ENCODE measurements at regions not wholly inside any gene's neighbourhood (a gene's known extent, or its start where the extent isn't known, plus 50 kb on each side); places are given as distances from the start of the nearest gene placed in this dataset.

DNA sequence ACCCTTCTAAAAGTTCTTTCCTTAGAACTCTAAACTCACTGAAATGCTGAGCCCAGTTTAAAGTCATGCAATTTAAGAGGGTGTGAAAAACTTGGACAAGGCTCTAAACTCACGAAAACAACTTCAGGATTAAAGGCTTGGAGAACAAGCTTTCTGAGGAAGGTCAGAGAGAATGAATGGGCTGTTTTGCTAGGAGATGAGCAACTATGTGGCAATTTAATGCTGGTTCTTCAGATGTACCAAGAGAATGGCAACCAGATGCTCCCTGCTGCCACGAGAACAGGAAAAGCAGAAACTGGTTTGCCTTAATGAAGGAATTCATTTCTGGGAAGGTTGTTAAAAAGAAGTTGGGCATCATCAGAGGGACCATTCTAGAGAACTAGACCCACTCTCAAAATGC is 77.8 kb upstream of the PMAIP1 start:
- Histone ChIP-seq H3K4me1 (ENCODE audit: insufficient read depth) (peaks cover 32% of the 10 kb centered on the region), H2AFZ (no peak overlapping the region), H3K79me2 (ENCODE audit: insufficient read depth) (no peaks in the 10 kb centered on the region), H3K27me3 (replicated peaks; ENCODE audit: insufficient read depth) (no peaks in the 10 kb centered on the region), H3K4me3 (no peak overlapping the region), H3K9me2 (ENCODE audit: insufficient read depth) (no peaks in the 10 kb centered on the region), H3F3A (ENCODE audit: insufficient read depth) (peaks cover 19% of the 10 kb centered on the region; the same call in 1 of the 2 replicates), H3K9ac (peak overlapping the region; percentile 37), H4K20me1 (ENCODE audit: insufficient read depth) (no peaks in the 10 kb centered on the region), H3K27ac (peak overlapping the region; percentile 46), H3K4me2 (ENCODE audit: unreplicated experiment) (peak overlapping the region; percentile 36), H3K36me3 (ENCODE audit: low read depth) (no peaks in the 10 kb centered on the region), H3K9me3 (ENCODE audit: low read depth) (no peaks in the 10 kb centered on the region)
- TF ChIP-seq EZH2 (IDR thresholded peaks at IDR 0.05; ENCODE audit: insufficient read depth, poor library complexity, severe bottlenecking) (no peak), EZH2phosphoT487 (IDR thresholded peaks at IDR 0.05; ENCODE audit: insufficient read depth, low read depth) (no peak)
- peak; percentile 80 for DNase-seq
- 2 to 3% methylated on average over 2 of the region's 2 CpGs for WGBS, 2 experiments (ENCODE audit: low coverage in 1 of 2, low lambda C conversion rate in 2 of 2, missing lambda C conversion rate in 2 of 2)
- in situ Hi-C loops (cut with MboI): loop anchor here (10.0 to 25.0 kb wide), 3 partner anchors 187 to 585 kb away; no protein-coding TSS in a partner anchor

DNA sequence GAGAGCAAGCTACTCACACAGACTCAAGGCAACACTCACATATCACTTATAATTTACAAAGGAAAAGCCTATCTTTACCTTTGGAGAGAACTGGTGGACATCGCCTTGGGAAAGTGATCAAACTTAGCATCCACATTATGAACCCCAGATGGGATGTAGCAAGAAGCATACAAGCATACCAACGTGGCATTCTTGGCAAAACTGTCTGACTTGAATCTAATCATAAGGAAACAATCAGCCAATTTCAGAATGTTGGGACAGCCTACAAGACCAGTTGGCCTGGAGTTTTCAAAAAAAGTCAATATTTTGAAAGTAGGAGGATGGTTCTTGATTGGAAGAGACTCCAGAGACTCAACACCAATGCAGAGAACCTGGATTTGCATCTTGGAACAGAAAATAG is 79.1 kb upstream of the PMAIP1 start:
- H3K27me3 ChIP-seq (replicated peaks; ENCODE audit: insufficient read depth): no peaks in the 10 kb centered on the region
- peak; percentile 82 for DNase-seq
- no peaks in the 10 kb centered on the region for H3K9me3 ChIP-seq (ENCODE audit: low read depth)
- in situ Hi-C loops (cut with MboI): loop anchor here (10.0 to 25.0 kb wide), 3 partner anchors 186 to 583 kb away; no protein-coding TSS in a partner anchor
- H3K9ac ChIP-seq: no peak overlapping the region
- 0 out of 2 replicates have a peak overlapping the region, but pooled peaks have one; percentile 6 for H2AFZ ChIP-seq
- no peak for TF ChIP-seq EZH2phosphoT487 (IDR thresholded peaks at IDR 0.05; ENCODE audit: insufficient read depth, low read depth)
- no peak for TF ChIP-seq EZH2 (IDR thresholded peaks at IDR 0.05; ENCODE audit: insufficient read depth, poor library complexity, severe bottlenecking)
- H3K4me2 ChIP-seq (ENCODE audit: unreplicated experiment): peak overlapping the region; percentile 24
- H3F3A ChIP-seq (ENCODE audit: insufficient read depth): peaks cover 19% of the 10 kb centered on the region; the same call in 1 of the 2 replicates
- peaks cover 33% of the 10 kb centered on the region for H3K4me1 ChIP-seq (ENCODE audit: insufficient read depth)
- no peak overlapping the region for H3K4me3 ChIP-seq
- H3K27ac ChIP-seq: no peak overlapping the region
- no peaks in the 10 kb centered on the region for H3K79me2 ChIP-seq (ENCODE audit: insufficient read depth)
- no peaks in the 10 kb centered on the region for H3K36me3 ChIP-seq (ENCODE audit: low read depth)
- no peaks in the 10 kb centered on the region for H3K9me2 ChIP-seq (ENCODE audit: insufficient read depth)
- 12 to 14% methylated on average over 2 of the region's 2 CpGs for WGBS, 2 experiments (ENCODE audit: low coverage in 1 of 2, low lambda C conversion rate in 2 of 2, missing lambda C conversion rate in 2 of 2)
- no peaks in the 10 kb centered on the region for H4K20me1 ChIP-seq (ENCODE audit: insufficient read depth)

DNA sequence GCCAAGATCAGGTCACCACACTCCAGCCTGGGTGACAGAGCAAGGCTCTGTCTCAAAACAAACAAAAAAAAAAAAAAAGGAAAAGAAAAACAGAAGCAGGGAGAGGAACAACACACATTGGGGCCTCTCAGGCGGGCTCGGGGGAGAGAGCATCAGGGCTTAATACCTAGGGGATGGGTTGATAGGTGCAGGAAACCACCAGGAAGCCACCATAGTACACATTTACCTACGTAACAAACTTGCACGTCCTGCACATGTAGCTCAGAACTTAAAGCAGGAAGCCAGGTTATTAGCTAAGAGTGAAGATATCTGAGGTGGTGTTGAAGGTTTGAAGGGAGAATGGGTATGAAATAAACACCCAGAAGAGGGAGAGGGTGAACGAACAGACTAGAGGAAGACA is 81.0 kb upstream of the PMAIP1 start:
- 96% methylated on average over 5 of the region's 5 CpGs for WGBS, 2 experiments (ENCODE audit: low coverage in 1 of 2, low lambda C conversion rate in 2 of 2, missing lambda C conversion rate in 2 of 2)
- Histone ChIP-seq H3K4me1 (ENCODE audit: insufficient read depth) (peaks cover 46% of the 10 kb centered on the region), H3K9me2 (ENCODE audit: insufficient read depth) (no peaks in the 10 kb centered on the region; the same call in 1 of the 2 replicates)

DNA sequence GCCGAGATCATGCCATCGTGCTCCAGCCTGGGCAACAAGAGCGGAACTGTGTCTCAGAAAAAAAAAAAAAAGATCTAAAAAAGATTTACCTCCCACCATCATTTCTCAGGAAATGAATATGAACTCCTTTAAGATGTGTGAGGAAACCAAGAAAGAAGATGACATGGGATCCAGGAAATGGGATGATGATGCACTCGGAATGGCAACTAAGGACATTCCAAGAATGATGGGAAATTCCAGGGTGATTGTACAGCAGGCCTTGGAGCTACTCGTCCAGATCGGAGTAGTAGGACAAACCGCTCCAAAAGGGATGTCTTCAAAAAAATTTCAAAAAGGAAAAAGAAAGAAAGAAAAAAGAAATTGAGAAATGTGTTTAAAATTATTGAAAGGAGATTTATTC is 84.9 kb upstream of the PMAIP1 start:
- in situ Hi-C loops (cut with MboI): loop anchor here (10.0 to 25.0 kb wide), 3 partner anchors 70 to 578 kb away; no protein-coding TSS in a partner anchor
- peak overlapping the region; percentile 56 for H3K9ac ChIP-seq
- peaks cover 14% of the 10 kb centered on the region for H3K4me1 ChIP-seq (ENCODE audit: insufficient read depth)
- H3K27ac ChIP-seq: peak overlapping the region; percentile 85
- WGBS, 2 experiments (ENCODE audit: low coverage in 1 of 2, low lambda C conversion rate in 2 of 2, missing lambda C conversion rate in 2 of 2): 6% methylated on average over 7 of the region's 7 CpGs
- peaks cover 18% of the 10 kb centered on the region; the same call in 1 of the 2 replicates for H3F3A ChIP-seq (ENCODE audit: insufficient read depth)
- no peaks in the 10 kb centered on the region for H3K36me3 ChIP-seq (ENCODE audit: low read depth)
- peak; percentile 91 for DNase-seq
- no peaks in the 10 kb centered on the region; the same call in 1 of the 2 replicates for H3K9me2 ChIP-seq (ENCODE audit: insufficient read depth)
- peak overlapping the region; percentile 36 for H3K4me3 ChIP-seq
- peak overlapping the region; percentile 78 for H2AFZ ChIP-seq
- H3K4me2 ChIP-seq (ENCODE audit: unreplicated experiment): peak overlapping the region; percentile 64
- H3K9me3 ChIP-seq (ENCODE audit: low read depth): no peaks in the 10 kb centered on the region
- H3K79me2 ChIP-seq (ENCODE audit: insufficient read depth): no peaks in the 10 kb centered on the region
- TF ChIP-seq EZH2phosphoT487 (IDR thresholded peaks at IDR 0.05; ENCODE audit: insufficient read depth, low read depth) (no peak), EZH2 (IDR thresholded peaks at IDR 0.05; ENCODE audit: insufficient read depth, poor library complexity, severe bottlenecking) (no peak)
- H3K27me3 ChIP-seq (replicated peaks; ENCODE audit: insufficient read depth): no peaks in the 10 kb centered on the region
- no peaks in the 10 kb centered on the region for H4K20me1 ChIP-seq (ENCODE audit: insufficient read depth)

More for the DNA sequence above, 81.0 kb upstream of the PMAIP1 start:
- Histone ChIP-seq H3F3A (ENCODE audit: insufficient read depth) (peaks cover 33% of the 10 kb centered on the region; the same call in 1 of the 2 replicates), H3K36me3 (ENCODE audit: low read depth) (no peaks in the 10 kb centered on the region), H3K4me2 (ENCODE audit: unreplicated experiment) (no peak overlapping the region), H3K9ac (no peak overlapping the region), H4K20me1 (ENCODE audit: insufficient read depth) (no peaks in the 10 kb centered on the region), H2AFZ (no peak overlapping the region), H3K4me3 (no peak overlapping the region), H3K9me3 (ENCODE audit: low read depth) (no peaks in the 10 kb centered on the region), H3K79me2 (ENCODE audit: insufficient read depth) (no peaks in the 10 kb centered on the region), H3K27me3 (replicated peaks; ENCODE audit: insufficient read depth) (no peaks in the 10 kb centered on the region), H3K27ac (no peak overlapping the region)
- TF ChIP-seq EZH2 (IDR thresholded peaks at IDR 0.05; ENCODE audit: insufficient read depth, poor library complexity, severe bottlenecking) (no peak), EZH2phosphoT487 (IDR thresholded peaks at IDR 0.05; ENCODE audit: insufficient read depth, low read depth) (no peak)
- in situ Hi-C loops (cut with MboI): loop anchor here (10.0 to 25.0 kb wide), 3 partner anchors 74 to 581 kb away; no protein-coding TSS in a partner anchor
- DNase-seq: no peak

All from GM23248 (cell line).